ENCODE measurements at regions not wholly inside any gene's neighbourhood (a gene's known extent, or its start where the extent isn't known, plus 50 kb on each side); places are given as distances from the start of the nearest gene placed in this dataset.
"Not testable (repeated sequence)": the region's sequence is repeated elsewhere in the genome, so short reads cannot be mapped to it uniquely, and the experiment has no call there.

DNA sequence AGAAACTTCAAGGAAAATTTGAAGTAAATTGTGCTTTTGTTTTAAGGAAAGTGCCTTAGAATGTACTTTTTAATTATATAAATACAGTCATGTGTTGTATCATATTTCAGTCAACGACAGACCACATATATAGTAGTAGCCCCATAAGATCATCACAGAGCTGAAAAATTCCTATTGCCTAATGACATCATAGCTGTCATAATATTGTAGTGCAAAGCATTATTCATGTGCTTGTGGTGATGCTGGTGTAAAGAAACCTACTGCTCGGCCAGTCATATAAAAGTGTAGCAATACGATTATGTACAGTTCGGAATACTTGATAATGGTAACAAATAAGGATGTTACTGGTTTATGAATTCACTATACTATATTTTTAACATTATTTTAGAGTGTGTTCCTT, 198.9 kb upstream of the SLC16A7 start:
- 49% methylated on average over 4 of the region's 4 CpGs for WGBS (ENCODE audit: missing lambda C conversion rate)
- no peak overlapping the region for H3K4me2 ChIP-seq
- H3K9me3 ChIP-seq = no peaks in the 10 kb centered on the region
- ChIA-PET POLR2A (no interaction called here), CTCF (interaction anchor here (0.6 kb wide), 1 partner anchor 9 kb away, joined by 3 read pairs; no protein-coding TSS in a partner anchor)
- H3K4me3 ChIP-seq = no peak overlapping the region
- no peak for TF ChIP-seq FOSL2 (IDR thresholded peaks at IDR 0.05)
- no peak for TF ChIP-seq FOSL2 (CRISPR knock-in tag; IDR thresholded peaks at IDR 0.05)
- TF ChIP-seq, protein P1, sequence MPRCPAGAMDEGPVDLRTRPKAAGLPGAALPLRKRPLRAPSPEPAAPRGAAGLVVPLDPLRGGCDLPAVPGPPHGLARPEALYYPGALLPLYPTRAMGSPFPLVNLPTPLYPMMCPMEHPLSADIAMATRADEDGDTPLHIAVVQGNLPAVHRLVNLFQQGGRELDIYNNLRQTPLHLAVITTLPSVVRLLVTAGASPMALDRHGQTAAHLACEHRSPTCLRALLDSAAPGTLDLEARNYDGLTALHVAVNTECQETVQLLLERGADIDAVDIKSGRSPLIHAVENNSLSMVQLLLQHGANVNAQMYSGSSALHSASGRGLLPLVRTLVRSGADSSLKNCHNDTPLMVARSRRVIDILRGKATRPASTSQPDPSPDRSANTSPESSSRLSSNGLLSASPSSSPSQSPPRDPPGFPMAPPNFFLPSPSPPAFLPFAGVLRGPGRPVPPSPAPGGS (IDR thresholded peaks at IDR 0.05) = no peak
- no peak for TF ChIP-seq HDAC2 (IDR thresholded peaks at IDR 0.05)
- TF ChIP-seq HEYL (CRISPR knock-in tag; IDR thresholded peaks at IDR 0.05) = no peak
- no peak for TF ChIP-seq ZFP36 (IDR thresholded peaks at IDR 0.05; ENCODE audit: borderline replicate concordance, partially characterized antibody)
- TF ChIP-seq MAZ (IDR thresholded peaks at IDR 0.05; ENCODE audit: borderline replicate concordance, low read depth, low read length) = no peak
- TF ChIP-seq CBX8 (IDR thresholded peaks at IDR 0.05) = no peak
- TF ChIP-seq TP53 (CRISPR knock-in tag; IDR thresholded peaks at IDR 0.05) = no peak
- TF ChIP-seq BHLHE40 (IDR thresholded peaks at IDR 0.05; ENCODE audit: low read depth, low read length) = no peak
- TF ChIP-seq JUNB (IDR thresholded peaks at IDR 0.05) = no peak
- TF ChIP-seq HOXA7 (CRISPR knock-in tag; IDR thresholded peaks at IDR 0.05) = no peak
- TF ChIP-seq RFX5 (IDR thresholded peaks at IDR 0.05) = no peak
- no peak for TF ChIP-seq RAD21 (conservative IDR thresholded peaks at IDR 0.05 in 1 of 2, IDR thresholded peaks at IDR 0.05 in 1 of 2)
- TF ChIP-seq RARB (CRISPR knock-in tag; IDR thresholded peaks at IDR 0.05) = no peak
- TF ChIP-seq NFE2L2 (conservative IDR thresholded peaks at IDR 0.05; ENCODE audit: low read length) = no peak
- no peak for TF ChIP-seq KDM5A (IDR thresholded peaks at IDR 0.05)
- DNase-seq (ENCODE audit: low read depth in 1 of 2, low spot score in 1 of 2) = no peak
- no peak overlapping the region for H3K27ac ChIP-seq
- no peak for ATAC-seq
- no peak for FAIRE-seq
- no peaks in the 10 kb centered on the region for H3K4me1 ChIP-seq

DNA sequence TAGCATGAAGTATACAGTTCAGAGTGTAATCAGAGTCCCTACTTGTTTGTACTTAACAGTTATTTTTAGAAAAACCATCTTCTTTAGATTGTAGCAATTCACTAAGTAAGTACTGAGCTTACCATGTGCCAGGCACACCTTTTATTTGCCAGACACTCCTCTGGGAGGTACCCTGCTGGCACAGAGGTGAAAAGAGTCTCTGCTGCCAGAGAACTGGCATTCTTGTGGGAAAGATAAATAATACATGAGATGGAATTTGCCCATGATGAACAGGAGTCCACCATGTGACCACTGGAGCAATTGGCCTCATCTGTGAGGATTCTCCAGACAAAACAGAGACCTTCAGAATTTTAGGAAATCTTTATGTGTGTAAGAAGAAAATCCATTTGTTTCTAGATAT, 199.3 kb upstream of the SLC16A7 start:
- no peak for TF ChIP-seq EHMT2 (IDR thresholded peaks at IDR 0.05; ENCODE audit: low read depth)
- TF ChIP-seq, protein P1 (IDR thresholded peaks at IDR 0.05) = no peak
- TF ChIP-seq ZSCAN20 (CRISPR knock-in tag; IDR thresholded peaks at IDR 0.05) = no peak
- TF ChIP-seq, protein P2, sequence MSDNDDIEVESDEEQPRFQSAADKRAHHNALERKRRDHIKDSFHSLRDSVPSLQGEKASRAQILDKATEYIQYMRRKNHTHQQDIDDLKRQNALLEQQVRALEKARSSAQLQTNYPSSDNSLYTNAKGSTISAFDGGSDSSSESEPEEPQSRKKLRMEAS (IDR thresholded peaks at IDR 0.05) = no peak
- no peak for TF ChIP-seq MYC (IDR thresholded peaks at IDR 0.05; ENCODE audit: borderline replicate concordance, low read length)
- TF ChIP-seq EP300 (IDR thresholded peaks at IDR 0.05) = no peak
- no peak for TF ChIP-seq POLR2A (IDR thresholded peaks at IDR 0.05; ENCODE audit: low read length)
- TF ChIP-seq ZC3H11A (IDR thresholded peaks at IDR 0.05) = no peak
- TF ChIP-seq ZFP36 (IDR thresholded peaks at IDR 0.05; ENCODE audit: borderline replicate concordance, partially characterized antibody) = no peak
- no peak for TF ChIP-seq KDM1A (IDR thresholded peaks at IDR 0.05; ENCODE audit: low read depth)
- no peak for TF ChIP-seq RAD21 (conservative IDR thresholded peaks at IDR 0.05 in 1 of 2, IDR thresholded peaks at IDR 0.05 in 1 of 2)
- TF ChIP-seq, protein P3, sequence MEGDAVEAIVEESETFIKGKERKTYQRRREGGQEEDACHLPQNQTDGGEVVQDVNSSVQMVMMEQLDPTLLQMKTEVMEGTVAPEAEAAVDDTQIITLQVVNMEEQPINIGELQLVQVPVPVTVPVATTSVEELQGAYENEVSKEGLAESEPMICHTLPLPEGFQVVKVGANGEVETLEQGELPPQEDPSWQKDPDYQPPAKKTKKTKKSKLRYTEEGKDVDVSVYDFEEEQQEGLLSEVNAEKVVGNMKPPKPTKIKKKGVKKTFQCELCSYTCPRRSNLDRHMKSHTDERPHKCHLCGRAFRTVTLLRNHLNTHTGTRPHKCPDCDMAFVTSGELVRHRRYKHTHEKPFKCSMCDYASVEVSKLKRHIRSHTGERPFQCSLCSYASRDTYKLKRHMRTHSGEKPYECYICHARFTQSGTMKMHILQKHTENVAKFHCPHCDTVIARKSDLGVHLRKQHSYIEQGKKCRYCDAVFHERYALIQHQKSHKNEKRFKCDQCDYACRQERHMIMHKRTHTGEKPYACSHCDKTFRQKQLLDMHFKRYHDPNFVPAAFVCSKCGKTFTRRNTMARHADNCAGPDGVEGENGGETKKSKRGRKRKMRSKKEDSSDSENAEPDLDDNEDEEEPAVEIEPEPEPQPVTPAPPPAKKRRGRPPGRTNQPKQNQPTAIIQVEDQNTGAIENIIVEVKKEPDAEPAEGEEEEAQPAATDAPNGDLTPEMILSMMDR (IDR thresholded peaks at IDR 0.05) = no peak
- ATAC-seq (no peak), FAIRE-seq (no peak), DNase-seq (ENCODE audit: low read depth in 1 of 2, low spot score in 1 of 2) (no peak)
- CTCF ChIA-PET = interaction anchor here (0.6 kb wide), 1 partner anchor 10 kb away, joined by 3 read pairs; no protein-coding TSS in a partner anchor
- H3K27ac ChIP-seq = no peak overlapping the region
- no peaks in the 10 kb centered on the region for H3K4me1 ChIP-seq
- H3K9me3 ChIP-seq = no peaks in the 10 kb centered on the region
- no peak overlapping the region for H3K4me3 ChIP-seq
- no peak overlapping the region for H3K4me2 ChIP-seq
- POLR2A ChIA-PET = no interaction called here

DNA sequence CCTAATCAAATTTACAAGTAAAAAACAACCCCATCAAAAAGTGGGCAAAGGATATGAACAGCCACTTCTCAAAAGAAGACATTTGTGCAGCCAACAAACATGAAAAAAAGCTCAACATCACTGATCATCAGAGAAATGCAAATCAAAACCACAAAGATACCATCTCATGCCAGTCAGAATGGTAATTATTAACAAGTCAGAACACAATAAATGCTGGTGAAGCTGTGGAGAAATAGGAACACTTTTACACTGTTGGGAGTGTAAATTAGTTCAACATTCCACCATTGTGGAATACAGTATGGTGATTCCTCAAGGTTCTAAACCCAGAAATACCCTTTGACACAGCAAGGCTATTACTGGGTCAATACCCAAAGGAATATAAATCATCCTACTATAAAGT, 200.5 kb upstream of the SLC16A7 start:
- POLR2A ChIA-PET; CTCF ChIA-PET; H3K4me3 ChIP-seq; FAIRE-seq; H3K27ac ChIP-seq; H3K9me3 ChIP-seq; H3K4me1 ChIP-seq; DNase-seq (ENCODE audit: low read depth in 1 of 2, low spot score in 1 of 2); ATAC-seq; H3K4me2 ChIP-seq: not testable (repeated sequence)

Data from A549 (cell line).